PFSK-1 (cell line): ENCODE measurements at regions not wholly inside any gene's neighbourhood (a gene's known extent, or its start where the extent isn't known, plus 50 kb on each side); places are given as distances from the start of the nearest gene placed in this dataset.

Experiments used
- FOXP2 ChIP-seq: optimal IDR thresholded peaks from 2 replicates; pipeline ENCODE3; 2011; ENCODE audit warnings: borderline replicate concordance, control low read depth, inconsistent platforms; ENCODE audit not compliant: insufficient read depth; ENCODE audit errors: extremely low read length, extremely low read depth
- POLR2AphosphoS5 ChIP-seq: IDR thresholded peaks from 2 replicates; pipeline ENCODE4 v1.6.1; 2012; ENCODE audit warnings: low read depth, mild to moderate bottlenecking, control low read depth, low read length, moderate library complexity
- REST ChIP-seq, 2 experiments: IDR thresholded peaks; 2 replicates each; pipeline versions ENCODE4 v1.6.1 to v1.8.0; 2011 to 2012; ENCODE audit warnings: low read depth in 2 of 2, low read length in 2 of 2, control low read depth in 1 of 2, inconsistent platforms in 1 of 2, mild to moderate bottlenecking in 1 of 2, moderate library complexity in 1 of 2; ENCODE audit not compliant: insufficient read depth in 1 of 2
- SIN3A ChIP-seq: IDR thresholded peaks from 2 replicates; pipeline ENCODE4 v1.6.1; 2012; ENCODE audit warnings: mild to moderate bottlenecking, low read length, moderate library complexity, borderline replicate concordance; ENCODE audit not compliant: insufficient read depth
- TAF1 ChIP-seq: IDR thresholded peaks from 2 replicates; pipeline ENCODE4 v1.6.1; 2012; ENCODE audit warnings: low read length, control low read depth, borderline replicate concordance; ENCODE audit not compliant: insufficient read depth

- TF ChIP-seq REST (IDR thresholded peaks at IDR 0.05; ENCODE audit: insufficient read depth in 1 of 2, low read depth in 2 of 2, low read length in 2 of 2), result no peak
- no peak for TF ChIP-seq TAF1
- TF ChIP-seq SIN3A, result no peak
- TF ChIP-seq FOXP2, result no peak
- no peak for TF ChIP-seq POLR2AphosphoS5
Measured at GRCh38 chr13:80679423-80679822, 338.5 kb upstream of the SPRY2 start.

DNA sequence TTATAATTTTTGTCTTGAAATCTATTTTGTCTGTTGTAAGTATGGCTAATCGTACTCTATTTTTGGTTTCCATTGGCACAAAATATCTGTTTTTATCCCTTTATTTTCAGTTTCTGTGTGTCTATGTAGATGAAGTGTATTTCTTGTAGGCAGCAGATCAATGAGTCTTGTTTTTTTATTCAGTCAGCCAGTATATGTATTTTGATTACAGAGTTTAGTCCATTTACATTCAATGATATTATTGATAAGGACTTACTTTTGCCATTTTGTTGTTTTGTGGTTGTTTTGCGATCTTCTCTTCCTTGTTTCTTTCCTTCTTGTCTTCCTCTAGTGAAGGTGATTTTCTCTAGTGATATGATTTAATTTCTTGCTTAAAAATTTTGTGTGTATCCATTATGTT is 336.3 kb upstream of the SPRY2 start:
- no peak for TF ChIP-seq POLR2AphosphoS5
- no peak for TF ChIP-seq SIN3A
- no peak for TF ChIP-seq REST (IDR thresholded peaks at IDR 0.05; ENCODE audit: insufficient read depth in 1 of 2, low read depth in 2 of 2, low read length in 2 of 2)
- no peak for TF ChIP-seq FOXP2
- no peak for TF ChIP-seq TAF1

DNA sequence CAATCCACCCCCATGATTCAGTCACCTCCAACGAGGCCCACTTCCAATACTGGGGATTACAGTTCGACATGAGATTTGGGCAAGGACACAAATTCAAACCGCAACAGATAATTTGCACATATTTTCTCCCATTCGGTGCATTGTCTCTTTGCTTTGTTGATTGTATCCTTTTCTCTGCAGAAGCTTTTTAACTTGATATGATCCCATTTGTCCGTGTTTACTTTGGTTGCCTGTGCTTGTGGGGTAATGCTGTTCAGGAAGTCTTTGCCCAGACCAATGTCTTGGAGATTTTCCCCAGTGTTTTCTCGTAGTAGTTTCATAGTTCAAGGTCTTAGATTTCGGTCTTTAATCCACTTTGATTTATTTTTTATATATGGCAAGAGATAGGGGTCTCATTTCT is 330.8 kb upstream of the SPRY2 start:
- TF ChIP-seq POLR2AphosphoS5 (no peak), REST (IDR thresholded peaks at IDR 0.05; ENCODE audit: insufficient read depth in 1 of 2, low read depth in 2 of 2, low read length in 2 of 2) (no peak), SIN3A (no peak)

DNA sequence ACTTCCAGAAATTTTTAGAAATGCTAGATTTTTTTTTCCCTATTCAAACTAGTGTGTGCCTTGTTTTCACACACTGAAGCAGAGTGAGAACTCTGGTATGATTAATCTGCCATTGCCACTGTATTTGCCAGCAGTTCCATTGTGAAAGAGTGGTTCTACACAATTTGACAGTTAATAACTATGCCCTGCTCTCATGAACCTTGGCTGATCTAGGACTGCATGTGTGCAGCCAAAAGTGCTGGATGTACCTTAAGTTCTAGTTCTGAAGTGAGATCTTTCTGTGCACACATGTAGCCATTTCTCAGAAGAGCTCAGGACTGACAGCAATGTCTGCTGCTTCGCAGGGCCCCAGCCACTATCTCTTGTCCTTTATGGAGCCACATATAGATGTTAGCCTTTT is 328.2 kb upstream of the SPRY2 start:
- TF ChIP-seq FOXP2 (no peak), REST (IDR thresholded peaks at IDR 0.05; ENCODE audit: insufficient read depth in 1 of 2, low read depth in 2 of 2, low read length in 2 of 2) (no peak), POLR2AphosphoS5 (no peak), SIN3A (no peak), TAF1 (no peak)

GRCh38 chr13:80668452-80668851 is 327.5 kb upstream of the SPRY2 start:
- no peak for TF ChIP-seq FOXP2
- no peak for TF ChIP-seq TAF1
- no peak for TF ChIP-seq SIN3A
- no peak for TF ChIP-seq POLR2AphosphoS5
- TF ChIP-seq REST (IDR thresholded peaks at IDR 0.05; ENCODE audit: insufficient read depth in 1 of 2, low read depth in 2 of 2, low read length in 2 of 2), result no peak
